Lower leg skin (tissue), 4 donors: ENCODE measurements at regions not wholly inside any gene's neighbourhood (a gene's known extent, or its start where the extent isn't known, plus 50 kb on each side); places are given as distances from the start of the nearest gene placed in this dataset.
"Not testable (repeated sequence)": the region's sequence is repeated elsewhere in the genome, so short reads cannot be mapped to it uniquely, and the experiment has no call there.

Source experiments
- DNase-seq, 2 donors: peaks; one replicate each; pipeline ENCODE4 v3.0.0-alpha.2; 2019; ENCODE audit warnings: low spot score in 2 of 2
- H3K4me3 ChIP-seq: fragments of 200-600 bp; sonication (generic); 2 replicates; pipeline ENCODE4 v1.5.1; 2017; ENCODE audit warnings: mild to moderate bottlenecking, low read depth; ENCODE audit not compliant: poor library complexity, severe bottlenecking
- POLR2A ChIP-seq, 2 donors: fragments of 450-650 bp; IDR thresholded peaks; one replicate each; pipeline ENCODE4 v1.6.1; 2016 to 2017; ENCODE audit warnings: antibody characterized with exemption in 2 of 2, mild to moderate bottlenecking in 1 of 2, moderate library complexity in 1 of 2
- WGBS, 2 donors: methylation state at CpG; one replicate each; pipeline ENCODE4 v1.1.5; 2018; 5-methylcytosine and 5-hydroxymethylcytosine counted together
- intact Hi-C: fragments of 100-400 bp; cut with DNase I; formaldehyde crosslinking; loops from one replicate; pipeline ENCODE4 v1.15.0; 2023; ENCODE audit warnings: low total_unique reads
- TF ChIP-seq, protein P1 (sequence below), 3 donors: fragments of 450-650 bp; IDR thresholded peaks; one replicate each; pipeline ENCODE4 v1.5.1; 2016; ENCODE audit warnings: antibody characterized with exemption in 3 of 3, mild to moderate bottlenecking in 3 of 3, moderate library complexity in 2 of 3

DNA sequence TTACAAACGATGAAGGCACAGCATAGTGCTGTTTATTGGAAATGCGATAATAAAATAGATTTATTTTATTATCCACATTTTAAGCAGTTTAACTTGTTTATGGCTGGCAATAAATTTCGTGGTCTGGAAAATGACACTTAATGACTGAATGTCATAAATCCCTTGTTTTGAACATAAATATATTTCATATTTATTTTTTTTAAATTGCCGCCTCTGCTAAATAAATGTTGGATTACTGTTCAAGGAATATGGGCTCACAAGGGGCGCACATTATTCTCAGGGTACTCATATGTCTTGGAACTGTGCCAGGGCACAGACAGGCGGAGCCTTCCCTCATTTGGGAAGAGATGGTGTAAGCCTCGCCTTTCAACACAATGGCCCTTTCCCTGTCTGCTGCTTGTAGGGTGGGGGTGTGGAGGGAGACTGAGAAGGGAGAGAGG, 134.3 kb downstream of the PXDC1 start:
- no peak overlapping the region for H3K4me3 ChIP-seq
- intact Hi-C loops = no loop called here
- peak in 1 of 2 donors; percentile 61 for DNase-seq
- 56 to 62% methylated on average over 7 of the region's 7 CpGs for WGBS, 2 donors
- no peak for TF ChIP-seq POLR2A (IDR thresholded peaks at IDR 0.05)
- TF ChIP-seq, protein P1, sequence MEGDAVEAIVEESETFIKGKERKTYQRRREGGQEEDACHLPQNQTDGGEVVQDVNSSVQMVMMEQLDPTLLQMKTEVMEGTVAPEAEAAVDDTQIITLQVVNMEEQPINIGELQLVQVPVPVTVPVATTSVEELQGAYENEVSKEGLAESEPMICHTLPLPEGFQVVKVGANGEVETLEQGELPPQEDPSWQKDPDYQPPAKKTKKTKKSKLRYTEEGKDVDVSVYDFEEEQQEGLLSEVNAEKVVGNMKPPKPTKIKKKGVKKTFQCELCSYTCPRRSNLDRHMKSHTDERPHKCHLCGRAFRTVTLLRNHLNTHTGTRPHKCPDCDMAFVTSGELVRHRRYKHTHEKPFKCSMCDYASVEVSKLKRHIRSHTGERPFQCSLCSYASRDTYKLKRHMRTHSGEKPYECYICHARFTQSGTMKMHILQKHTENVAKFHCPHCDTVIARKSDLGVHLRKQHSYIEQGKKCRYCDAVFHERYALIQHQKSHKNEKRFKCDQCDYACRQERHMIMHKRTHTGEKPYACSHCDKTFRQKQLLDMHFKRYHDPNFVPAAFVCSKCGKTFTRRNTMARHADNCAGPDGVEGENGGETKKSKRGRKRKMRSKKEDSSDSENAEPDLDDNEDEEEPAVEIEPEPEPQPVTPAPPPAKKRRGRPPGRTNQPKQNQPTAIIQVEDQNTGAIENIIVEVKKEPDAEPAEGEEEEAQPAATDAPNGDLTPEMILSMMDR (IDR thresholded peaks at IDR 0.05) = no peak

DNA sequence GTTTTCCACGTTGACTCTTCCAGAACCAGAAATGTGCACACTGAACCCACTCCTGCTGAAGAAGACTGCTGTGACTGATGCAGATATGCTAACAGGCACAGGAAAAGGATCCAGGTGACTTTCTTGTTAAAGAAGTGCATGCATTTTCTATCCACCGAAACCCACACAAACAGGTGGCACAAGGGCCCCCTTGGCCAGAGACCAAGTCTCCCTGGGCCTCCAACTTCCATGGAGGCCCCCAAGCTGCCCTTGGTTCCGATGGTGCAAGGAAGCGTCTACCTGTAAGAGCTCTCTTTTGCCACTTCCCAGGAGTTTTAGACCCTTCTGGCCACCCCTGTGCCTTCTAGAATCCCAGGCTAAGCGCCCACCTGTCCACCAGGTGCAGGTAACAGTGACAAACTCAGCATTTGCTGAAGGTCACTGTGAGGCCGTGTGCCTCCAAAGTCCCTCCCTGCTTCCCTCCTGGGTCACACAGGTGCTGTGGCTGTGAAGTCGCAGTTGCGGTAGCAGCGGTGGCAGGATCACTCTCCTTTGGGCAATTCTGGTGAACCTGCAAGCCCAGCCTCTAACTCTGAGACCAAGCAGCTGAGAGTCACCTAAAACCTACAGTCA, 134.8 kb downstream of the PXDC1 start:
- H3K4me3 ChIP-seq = no peak overlapping the region
- intact Hi-C loops = no loop called here
- 86 to 91% methylated on average over 9 of the region's 9 CpGs for WGBS, 2 donors
- peak in 1 of 2 donors; percentile 72 for DNase-seq
- TF ChIP-seq, protein P1 (IDR thresholded peaks at IDR 0.05) = no peak
- TF ChIP-seq POLR2A (IDR thresholded peaks at IDR 0.05) = no peak

DNA sequence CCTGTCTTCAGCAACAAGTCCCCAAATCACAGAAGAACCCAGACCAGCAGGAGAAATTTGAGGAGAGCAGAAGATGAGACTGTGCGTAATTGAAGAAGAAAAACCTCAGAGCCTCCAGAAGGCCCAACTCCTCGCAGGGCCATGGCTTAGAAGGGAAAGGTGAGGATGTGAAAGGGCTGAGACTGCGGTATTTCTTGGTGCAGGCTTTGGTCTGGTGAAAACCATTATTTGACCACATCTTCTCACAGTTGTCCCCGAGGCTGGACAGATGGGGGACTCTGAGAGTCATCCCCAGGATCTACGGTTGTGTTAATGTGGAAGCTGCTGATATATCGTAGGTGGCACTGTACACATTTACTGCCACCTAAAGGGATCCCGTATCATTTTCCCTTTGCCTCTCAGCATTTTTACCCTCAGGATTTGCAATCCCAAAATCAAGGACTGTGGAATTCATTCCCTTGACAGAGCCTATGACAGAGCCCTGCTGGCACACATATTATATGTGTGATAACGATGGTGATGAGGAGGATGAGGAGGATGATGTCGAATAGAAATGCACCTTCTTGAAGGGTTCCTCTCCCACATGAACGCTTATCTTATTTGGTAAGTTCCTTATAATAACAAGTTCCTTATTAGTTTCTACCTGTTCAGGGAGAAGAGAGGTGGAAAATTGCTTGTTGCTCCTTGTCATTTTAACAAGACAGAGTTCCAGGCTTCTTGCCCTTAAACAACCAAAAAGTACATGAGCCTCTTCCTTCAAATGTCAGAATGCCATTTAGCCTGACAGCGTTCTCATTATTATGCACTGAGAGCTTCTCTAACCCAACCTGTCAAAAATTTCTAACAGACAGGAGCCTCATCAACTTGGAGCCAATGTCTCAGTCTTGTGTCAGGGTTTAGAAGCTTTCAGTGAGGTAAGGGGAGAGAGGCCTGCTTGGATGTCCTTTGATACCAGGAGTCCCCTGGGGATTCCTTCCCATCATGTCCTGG, 135.8 kb downstream of the PXDC1 start:
- no peak for TF ChIP-seq POLR2A (IDR thresholded peaks at IDR 0.05)
- TF ChIP-seq, protein P1 (IDR thresholded peaks at IDR 0.05) = no peak
- peak in 1 of 2 donors; percentile 37 for DNase-seq
- no peak overlapping the region for H3K4me3 ChIP-seq
- intact Hi-C loops = no loop called here
- WGBS, 2 donors = 88 to 89% methylated on average over 11 of the region's 11 CpGs

DNA sequence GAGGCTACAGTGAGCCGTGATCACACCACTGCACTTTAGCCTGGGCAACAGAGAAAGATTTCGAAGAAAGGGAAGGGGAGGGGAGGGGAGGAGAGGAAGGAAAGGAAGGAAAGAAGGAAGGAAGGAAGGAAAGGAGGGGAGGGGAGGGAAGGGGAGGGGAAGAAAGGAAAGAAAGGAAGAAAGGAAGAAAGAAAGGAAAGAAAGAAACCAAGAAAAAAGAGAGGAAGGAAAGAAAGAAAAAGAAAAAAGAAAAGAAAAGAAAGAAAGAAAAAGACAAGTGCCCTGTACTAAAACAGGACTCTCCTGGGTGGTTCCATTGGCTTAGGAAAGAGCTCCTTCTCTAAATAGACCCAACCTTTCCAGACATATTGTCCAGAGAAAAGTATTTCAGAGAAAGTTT, 136.6 kb downstream of the PXDC1 start:
- no peak for DNase-seq
- intact Hi-C loops = no loop called here
- 87 to 93% methylated on average over 2 of the region's 2 CpGs for WGBS, 2 donors
- TF ChIP-seq POLR2A (IDR thresholded peaks at IDR 0.05) = no peak
- TF ChIP-seq, protein P1 (IDR thresholded peaks at IDR 0.05) = no peak
- H3K4me3 ChIP-seq = no peak overlapping the region

DNA sequence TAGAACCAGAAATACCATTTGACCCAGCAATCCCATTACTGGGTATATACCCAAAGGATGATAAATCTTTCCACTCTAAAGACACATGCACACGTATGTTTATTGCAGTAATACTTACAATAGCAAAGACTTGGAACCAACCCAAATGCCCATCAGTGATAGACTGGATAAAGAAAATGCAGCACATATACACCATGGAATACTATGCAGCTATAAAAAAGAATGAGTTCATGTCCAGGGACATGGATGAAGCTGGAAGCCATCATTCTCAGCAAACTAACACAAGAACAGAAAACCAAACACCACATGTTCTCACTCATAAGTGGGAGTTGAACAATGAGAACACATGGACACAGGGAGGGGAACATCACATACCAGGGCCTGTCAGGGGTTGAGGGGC, 137.9 kb downstream of the PXDC1 start:
- WGBS, 2 donors = 89 to 97% methylated on average over 1 of the region's 1 CpG
- DNase-seq = peak in 1 of 2 donors; percentile 20
- intact Hi-C loops, H3K4me3 ChIP-seq: not testable (repeated sequence)

DNA sequence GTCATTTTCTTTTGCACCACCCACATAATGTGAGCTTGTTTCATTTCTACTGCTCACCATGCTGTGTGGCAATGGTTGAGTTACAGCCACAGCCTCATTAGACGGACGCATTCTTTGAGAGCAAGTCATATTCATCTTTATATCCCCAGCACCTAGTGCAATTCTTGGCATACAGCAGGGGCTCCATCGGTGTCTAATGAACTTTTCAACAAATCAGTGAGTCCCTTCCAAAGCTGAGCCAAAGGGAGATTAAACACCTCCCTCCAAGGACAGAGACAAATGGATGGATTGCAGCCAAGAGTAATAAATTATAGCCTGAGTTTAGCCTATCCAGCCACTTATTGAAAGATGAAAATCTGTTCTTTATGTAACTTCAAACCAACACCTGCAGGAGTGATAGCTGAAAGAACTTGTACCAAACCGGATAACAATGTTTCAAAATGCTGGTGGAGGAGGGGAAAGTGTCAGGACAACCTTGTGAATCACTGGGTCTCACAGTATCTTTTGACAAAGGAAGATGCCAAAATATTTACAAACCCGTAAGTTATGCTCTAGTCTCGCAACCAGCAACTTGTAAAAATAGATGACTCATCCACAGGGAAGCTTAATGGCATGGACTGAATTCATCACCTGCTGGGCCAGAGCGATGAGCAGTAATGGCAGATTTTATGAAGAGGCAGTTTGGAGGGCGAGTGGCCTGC, 139.0 kb downstream of the PXDC1 start:
- WGBS, 2 donors = 32 to 44% methylated on average over 8 of the region's 8 CpGs
- intact Hi-C loops = no loop called here

More for the DNA sequence above, 139.0 kb downstream of the PXDC1 start:
- peak; percentile 36 to 60 for DNase-seq
- H3K4me3 ChIP-seq = no peak overlapping the region
- TF ChIP-seq, protein P1 (IDR thresholded peaks at IDR 0.05) = no peak
- TF ChIP-seq POLR2A (IDR thresholded peaks at IDR 0.05) = no peak
